A673 (cell line): ENCODE measurements at regions not wholly inside any gene's neighbourhood (a gene's known extent, or its start where the extent isn't known, plus 50 kb on each side); places are given as distances from the start of the nearest gene placed in this dataset.

Source experiments
- BruUV-seq: library from RNA; stranded (reverse); fragments of 400-500 nt; replicated peaks from 2 replicates; lab custom pipeline; 2021; lab: Mats Ljungman, UMichigan
- CTCF ChIA-PET: fragments of 300-600 bp; sonication (Branson Sonifier 250); formaldehyde crosslinking; loops from one replicate; lab custom pipeline; 2022; ENCODE audit warnings: antibody characterized with exemption; lab: Charles Lee
- POLR2A ChIA-PET: fragments of 300-600 bp; sonication (Branson Sonifier 250); formaldehyde crosslinking; loops from one replicate; lab custom pipeline; 2022; ENCODE audit warnings: antibody characterized with exemption; ENCODE audit not compliant: low non-redundant PET; lab: Charles Lee
- DNase-seq: peaks from one replicate; pipeline ENCODE4 v3.0.0-alpha.2; 2015; ENCODE audit warnings: low spot score
- H3K27ac ChIP-seq: fragments of 200-600 bp; sonication (generic); 2 replicates; pipeline ENCODE4 v1.5.1; 2016; ENCODE audit warnings: mixed run types, low read depth, mild to moderate bottlenecking, mixed read lengths, antibody characterized with exemption, low read length; ENCODE audit not compliant: poor library complexity, severe bottlenecking
- H3K27me3 ChIP-seq: fragments of 200-600 bp; sonication (generic); replicated peaks from 2 replicates; pipeline ENCODE4 v1.6.1; 2017; ENCODE audit warnings: mixed run types, low read depth, mild to moderate bottlenecking, mixed read lengths, antibody characterized with exemption, low read length; ENCODE audit not compliant: insufficient read depth, poor library complexity
- H3K36me3 ChIP-seq: fragments of 200-600 bp; sonication (generic); 2 replicates; pipeline ENCODE4 v1.6.1; 2016; ENCODE audit warnings: mixed run types, mild to moderate bottlenecking, mixed read lengths, antibody characterized with exemption, low read length; ENCODE audit not compliant: insufficient read depth, poor library complexity, severe bottlenecking
- H3K4me1 ChIP-seq: fragments of 200-600 bp; sonication (generic); 2 replicates; pipeline ENCODE4 v1.6.1; 2017; ENCODE audit warnings: mixed run types, mild to moderate bottlenecking, mixed read lengths, antibody characterized with exemption, low read length; ENCODE audit not compliant: insufficient read depth, poor library complexity, severe bottlenecking
- H3K4me3 ChIP-seq: fragments of 200-600 bp; sonication (generic); 2 replicates; pipeline ENCODE4 v1.5.1; 2016; ENCODE audit warnings: low read depth, mixed run types, mild to moderate bottlenecking, mixed read lengths, low read length; ENCODE audit not compliant: poor library complexity, severe bottlenecking
- H3K9me3 ChIP-seq: fragments of 200-600 bp; sonication (generic); 2 replicates; pipeline ENCODE4 v1.6.1; 2016; ENCODE audit warnings: mixed run types, low read depth, mild to moderate bottlenecking, mixed read lengths, antibody characterized with exemption, low read length; ENCODE audit not compliant: poor library complexity, severe bottlenecking
- EZH2 ChIP-seq: fragments of 200-600 bp; sonication (generic); IDR thresholded peaks from 2 replicates; pipeline ENCODE4 v1.6.1; 2017; ENCODE audit warnings: borderline replicate concordance, low read depth, mild to moderate bottlenecking, mixed read lengths, antibody characterized with exemption, low read length; ENCODE audit not compliant: poor library complexity, severe bottlenecking
- intact Hi-C: fragments of 100-400 bp; cut with micrococcal nuclease; formaldehyde crosslinking; loops from one replicate; pipeline ENCODE4 v1.10.0; 2022; ENCODE audit not compliant: unreplicated experiment
- TF ChIP-seq, protein P1 (sequence below): fragments of 300-800, 200-600 bp; sonication (generic); conservative IDR thresholded peaks from 2 replicates; pipeline ENCODE4 v1.5.1; 2017; ENCODE audit warnings: low read depth, mild to moderate bottlenecking, antibody characterized with exemption, low read length, moderate library complexity, mixed read lengths

DNA sequence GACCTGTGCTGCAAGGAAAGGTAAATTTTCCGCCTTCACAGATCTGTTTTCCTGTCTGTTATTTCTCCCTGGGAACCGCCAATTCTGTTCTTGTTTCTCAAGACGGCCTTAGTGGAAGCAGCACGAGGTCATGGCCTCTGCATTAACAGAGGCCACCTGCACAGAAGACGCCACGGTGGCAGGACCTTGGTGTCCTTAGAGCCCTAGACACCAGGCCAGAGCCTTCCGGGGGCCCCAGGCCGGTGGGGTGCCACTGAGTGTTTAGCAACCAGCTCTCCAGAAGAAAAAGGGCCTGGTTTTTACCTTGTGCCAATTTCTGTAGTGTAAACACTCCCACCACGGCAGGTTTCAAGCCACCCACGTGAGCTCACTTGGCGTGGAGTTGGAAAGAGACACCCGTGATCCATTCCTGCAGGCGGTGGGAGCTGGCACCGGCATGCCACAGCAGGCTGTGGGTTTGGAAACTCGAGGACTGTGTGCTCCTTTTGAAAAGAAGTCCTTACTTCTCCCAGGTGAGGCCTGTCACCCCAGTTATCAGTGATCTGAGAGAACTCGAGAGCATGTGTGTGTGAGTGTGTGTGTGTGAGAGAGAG is 103.9 kb upstream of the HDAC4 start:
- ChIA-PET CTCF (no interaction called here), POLR2A (no interaction called here)
- TF ChIP-seq, protein P1, sequence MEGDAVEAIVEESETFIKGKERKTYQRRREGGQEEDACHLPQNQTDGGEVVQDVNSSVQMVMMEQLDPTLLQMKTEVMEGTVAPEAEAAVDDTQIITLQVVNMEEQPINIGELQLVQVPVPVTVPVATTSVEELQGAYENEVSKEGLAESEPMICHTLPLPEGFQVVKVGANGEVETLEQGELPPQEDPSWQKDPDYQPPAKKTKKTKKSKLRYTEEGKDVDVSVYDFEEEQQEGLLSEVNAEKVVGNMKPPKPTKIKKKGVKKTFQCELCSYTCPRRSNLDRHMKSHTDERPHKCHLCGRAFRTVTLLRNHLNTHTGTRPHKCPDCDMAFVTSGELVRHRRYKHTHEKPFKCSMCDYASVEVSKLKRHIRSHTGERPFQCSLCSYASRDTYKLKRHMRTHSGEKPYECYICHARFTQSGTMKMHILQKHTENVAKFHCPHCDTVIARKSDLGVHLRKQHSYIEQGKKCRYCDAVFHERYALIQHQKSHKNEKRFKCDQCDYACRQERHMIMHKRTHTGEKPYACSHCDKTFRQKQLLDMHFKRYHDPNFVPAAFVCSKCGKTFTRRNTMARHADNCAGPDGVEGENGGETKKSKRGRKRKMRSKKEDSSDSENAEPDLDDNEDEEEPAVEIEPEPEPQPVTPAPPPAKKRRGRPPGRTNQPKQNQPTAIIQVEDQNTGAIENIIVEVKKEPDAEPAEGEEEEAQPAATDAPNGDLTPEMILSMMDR: no peak
- no peak for TF ChIP-seq EZH2
- H3K27me3 ChIP-seq: peaks cover 5% of the 10 kb centered on the region
- no peaks in the 10 kb centered on the region for H3K4me1 ChIP-seq
- no peak overlapping the region for H3K4me3 ChIP-seq
- BruUV-seq: no TSS peak
- H3K36me3 ChIP-seq: no peaks in the 10 kb centered on the region
- DNase-seq: no peak
- H3K27ac ChIP-seq: no peak overlapping the region
- no peaks in the 10 kb centered on the region for H3K9me3 ChIP-seq
- intact Hi-C loops: no loop called here

- intact Hi-C loops: no loop called here
- Histone ChIP-seq H3K27ac (no peak overlapping the region), H3K4me3 (no peak overlapping the region), H3K36me3 (no peaks in the 10 kb centered on the region), H3K27me3 (peaks cover 9% of the 10 kb centered on the region), H3K9me3 (no peaks in the 10 kb centered on the region), H3K4me1 (no peaks in the 10 kb centered on the region)
- TF ChIP-seq EZH2: no peak
- TF ChIP-seq, protein P1: no peak
- peak; percentile 9 for DNase-seq
- POLR2A ChIA-PET: no interaction called here
- BruUV-seq: no TSS peak
- CTCF ChIA-PET: no interaction called here
These were observed 101.8 kb upstream of the HDAC4 start for GRCh38 chr2:239502430-239503186.

GRCh38 chr2:239500574-239501550 is 100.0 kb upstream of the HDAC4 start:
- Histone ChIP-seq H3K27ac (no peak overlapping the region), H3K4me3 (no peak overlapping the region), H3K9me3 (no peaks in the 10 kb centered on the region), H3K27me3 (peaks cover 9% of the 10 kb centered on the region), H3K36me3 (no peaks in the 10 kb centered on the region), H3K4me1 (no peaks in the 10 kb centered on the region)
- intact Hi-C loops: no loop called here
- POLR2A ChIA-PET: no interaction called here
- DNase-seq: no peak
- CTCF ChIA-PET: no interaction called here
- TF ChIP-seq, protein P1: no peak
- no peak for TF ChIP-seq EZH2
- BruUV-seq: no TSS peak
